ENCODE measurements at regions not wholly inside any gene's neighbourhood (a gene's known extent, or its start where the extent isn't known, plus 50 kb on each side); places are given as distances from the start of the nearest gene placed in this dataset.

GRCh38 chr10:62559481-62560200 lies 185.5 kb downstream of the ZNF365 start:
- TF ChIP-seq, protein P1, sequence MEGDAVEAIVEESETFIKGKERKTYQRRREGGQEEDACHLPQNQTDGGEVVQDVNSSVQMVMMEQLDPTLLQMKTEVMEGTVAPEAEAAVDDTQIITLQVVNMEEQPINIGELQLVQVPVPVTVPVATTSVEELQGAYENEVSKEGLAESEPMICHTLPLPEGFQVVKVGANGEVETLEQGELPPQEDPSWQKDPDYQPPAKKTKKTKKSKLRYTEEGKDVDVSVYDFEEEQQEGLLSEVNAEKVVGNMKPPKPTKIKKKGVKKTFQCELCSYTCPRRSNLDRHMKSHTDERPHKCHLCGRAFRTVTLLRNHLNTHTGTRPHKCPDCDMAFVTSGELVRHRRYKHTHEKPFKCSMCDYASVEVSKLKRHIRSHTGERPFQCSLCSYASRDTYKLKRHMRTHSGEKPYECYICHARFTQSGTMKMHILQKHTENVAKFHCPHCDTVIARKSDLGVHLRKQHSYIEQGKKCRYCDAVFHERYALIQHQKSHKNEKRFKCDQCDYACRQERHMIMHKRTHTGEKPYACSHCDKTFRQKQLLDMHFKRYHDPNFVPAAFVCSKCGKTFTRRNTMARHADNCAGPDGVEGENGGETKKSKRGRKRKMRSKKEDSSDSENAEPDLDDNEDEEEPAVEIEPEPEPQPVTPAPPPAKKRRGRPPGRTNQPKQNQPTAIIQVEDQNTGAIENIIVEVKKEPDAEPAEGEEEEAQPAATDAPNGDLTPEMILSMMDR (conservative IDR thresholded peaks at IDR 0.05; ENCODE audit: low read depth in 2 of 2): no peak
- TF ChIP-seq CREB1 (CRISPR knock-in tag; IDR thresholded peaks at IDR 0.05; ENCODE audit: low read depth) (no peak), POLR2AphosphoS5 (IDR thresholded peaks at IDR 0.05; ENCODE audit: low read depth) (no peak), EZH2 (IDR thresholded peaks at IDR 0.05; ENCODE audit: low read depth, unreplicated experiment) (no peak), EZH2phosphoT487 (IDR thresholded peaks at IDR 0.05; ENCODE audit: unreplicated experiment) (no peak), JUNB (IDR thresholded peaks at IDR 0.05; ENCODE audit: unreplicated experiment) (no peak)
- TF ChIP-seq, protein P2, sequence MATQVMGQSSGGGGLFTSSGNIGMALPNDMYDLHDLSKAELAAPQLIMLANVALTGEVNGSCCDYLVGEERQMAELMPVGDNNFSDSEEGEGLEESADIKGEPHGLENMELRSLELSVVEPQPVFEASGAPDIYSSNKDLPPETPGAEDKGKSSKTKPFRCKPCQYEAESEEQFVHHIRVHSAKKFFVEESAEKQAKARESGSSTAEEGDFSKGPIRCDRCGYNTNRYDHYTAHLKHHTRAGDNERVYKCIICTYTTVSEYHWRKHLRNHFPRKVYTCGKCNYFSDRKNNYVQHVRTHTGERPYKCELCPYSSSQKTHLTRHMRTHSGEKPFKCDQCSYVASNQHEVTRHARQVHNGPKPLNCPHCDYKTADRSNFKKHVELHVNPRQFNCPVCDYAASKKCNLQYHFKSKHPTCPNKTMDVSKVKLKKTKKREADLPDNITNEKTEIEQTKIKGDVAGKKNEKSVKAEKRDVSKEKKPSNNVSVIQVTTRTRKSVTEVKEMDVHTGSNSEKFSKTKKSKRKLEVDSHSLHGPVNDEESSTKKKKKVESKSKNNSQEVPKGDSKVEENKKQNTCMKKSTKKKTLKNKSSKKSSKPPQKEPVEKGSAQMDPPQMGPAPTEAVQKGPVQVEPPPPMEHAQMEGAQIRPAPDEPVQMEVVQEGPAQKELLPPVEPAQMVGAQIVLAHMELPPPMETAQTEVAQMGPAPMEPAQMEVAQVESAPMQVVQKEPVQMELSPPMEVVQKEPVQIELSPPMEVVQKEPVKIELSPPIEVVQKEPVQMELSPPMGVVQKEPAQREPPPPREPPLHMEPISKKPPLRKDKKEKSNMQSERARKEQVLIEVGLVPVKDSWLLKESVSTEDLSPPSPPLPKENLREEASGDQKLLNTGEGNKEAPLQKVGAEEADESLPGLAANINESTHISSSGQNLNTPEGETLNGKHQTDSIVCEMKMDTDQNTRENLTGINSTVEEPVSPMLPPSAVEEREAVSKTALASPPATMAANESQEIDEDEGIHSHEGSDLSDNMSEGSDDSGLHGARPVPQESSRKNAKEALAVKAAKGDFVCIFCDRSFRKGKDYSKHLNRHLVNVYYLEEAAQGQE (IDR thresholded peaks at IDR 0.05; ENCODE audit: unreplicated experiment): no peak
